ENCODE measurements at regions not wholly inside any gene's neighbourhood (a gene's known extent, or its start where the extent isn't known, plus 50 kb on each side); places are given as distances from the start of the nearest gene placed in this dataset.

DNA sequence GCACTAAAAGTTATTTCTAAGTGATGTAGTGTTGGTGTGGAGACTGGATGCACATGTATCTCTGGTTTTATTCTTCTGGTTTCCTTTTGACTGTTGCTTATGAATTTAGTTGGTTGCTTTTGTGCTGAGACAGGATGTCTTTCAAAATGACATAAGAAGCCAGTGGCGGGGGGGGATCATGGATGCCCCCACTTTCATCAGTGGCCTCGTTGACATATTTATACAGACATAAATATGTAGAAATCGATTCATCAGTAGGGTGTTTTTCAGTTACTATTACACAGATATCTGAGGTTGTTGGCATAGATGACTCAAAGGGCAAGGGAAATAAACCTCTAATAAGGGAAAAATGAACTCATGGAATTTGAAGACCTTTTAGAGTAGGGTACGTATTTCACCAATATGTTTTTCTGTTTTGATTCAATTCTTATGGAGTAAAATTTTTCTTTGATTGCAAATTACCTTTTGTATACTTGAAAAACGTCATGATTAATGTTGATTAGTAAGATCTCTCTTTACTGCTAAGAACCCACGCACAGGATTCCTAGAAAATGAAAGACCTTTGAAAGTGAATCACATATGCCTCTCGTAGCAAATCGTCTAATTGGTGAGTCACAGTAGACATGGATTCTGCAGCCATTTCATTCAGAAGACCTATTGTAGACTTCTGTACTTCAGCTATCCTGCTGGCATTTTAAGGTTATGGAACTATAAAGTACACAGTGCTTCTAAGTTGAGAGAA, 97.4 kb upstream of the RBMS3 start:
- H3K27me3 Mint-ChIP-seq = no peaks in the 10 kb centered on the region
- peaks cover 1% of the 10 kb centered on the region for H3K9me3 Mint-ChIP-seq
- H3K36me3 Mint-ChIP-seq (ENCODE audit: low read depth) = no peaks in the 10 kb centered on the region
- no peaks in the 10 kb centered on the region for H3K4me1 Mint-ChIP-seq
- no peak overlapping the region for H3K27ac Mint-ChIP-seq
- H3K4me3 Mint-ChIP-seq = no peak overlapping the region
- POLR2A ChIA-PET = no interaction called here
- ATAC-seq (ENCODE audit: low read depth) (no peak), DNase-seq (no peak)
- CTCF ChIA-PET = no interaction called here
- intact Hi-C loops (cut with micrococcal nuclease) = no loop called here
- TF ChIP-seq, protein P1, sequence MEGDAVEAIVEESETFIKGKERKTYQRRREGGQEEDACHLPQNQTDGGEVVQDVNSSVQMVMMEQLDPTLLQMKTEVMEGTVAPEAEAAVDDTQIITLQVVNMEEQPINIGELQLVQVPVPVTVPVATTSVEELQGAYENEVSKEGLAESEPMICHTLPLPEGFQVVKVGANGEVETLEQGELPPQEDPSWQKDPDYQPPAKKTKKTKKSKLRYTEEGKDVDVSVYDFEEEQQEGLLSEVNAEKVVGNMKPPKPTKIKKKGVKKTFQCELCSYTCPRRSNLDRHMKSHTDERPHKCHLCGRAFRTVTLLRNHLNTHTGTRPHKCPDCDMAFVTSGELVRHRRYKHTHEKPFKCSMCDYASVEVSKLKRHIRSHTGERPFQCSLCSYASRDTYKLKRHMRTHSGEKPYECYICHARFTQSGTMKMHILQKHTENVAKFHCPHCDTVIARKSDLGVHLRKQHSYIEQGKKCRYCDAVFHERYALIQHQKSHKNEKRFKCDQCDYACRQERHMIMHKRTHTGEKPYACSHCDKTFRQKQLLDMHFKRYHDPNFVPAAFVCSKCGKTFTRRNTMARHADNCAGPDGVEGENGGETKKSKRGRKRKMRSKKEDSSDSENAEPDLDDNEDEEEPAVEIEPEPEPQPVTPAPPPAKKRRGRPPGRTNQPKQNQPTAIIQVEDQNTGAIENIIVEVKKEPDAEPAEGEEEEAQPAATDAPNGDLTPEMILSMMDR (IDR thresholded peaks at IDR 0.05) = no peak

DNA sequence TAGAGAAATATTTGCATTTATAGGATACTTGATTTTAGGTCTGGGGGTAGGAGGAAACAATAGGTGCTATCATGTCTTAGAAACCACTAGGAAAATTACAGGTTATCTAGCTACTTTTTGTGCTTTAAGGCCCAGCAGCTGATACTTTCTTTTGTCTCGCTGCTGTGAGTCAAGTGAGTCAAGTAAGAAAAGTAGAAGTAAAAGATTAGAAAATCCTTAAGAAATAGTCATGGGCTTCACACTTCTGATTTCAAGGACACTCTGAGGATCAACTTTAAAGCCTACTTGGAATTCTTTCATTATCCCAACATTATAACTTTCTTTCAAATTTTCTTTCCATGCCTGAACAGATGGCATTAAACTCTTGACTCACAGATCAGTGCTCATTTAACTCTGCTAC, 95.2 kb upstream of the RBMS3 start:
- H3K27me3 Mint-ChIP-seq = no peaks in the 10 kb centered on the region
- no peaks in the 10 kb centered on the region for H3K9me3 Mint-ChIP-seq
- CTCF ChIA-PET = no interaction called here
- TF ChIP-seq, protein P1 (IDR thresholded peaks at IDR 0.05) = no peak
- no peaks in the 10 kb centered on the region for H3K36me3 Mint-ChIP-seq (ENCODE audit: low read depth)
- intact Hi-C loops (cut with micrococcal nuclease) = no loop called here
- no peak for ATAC-seq (ENCODE audit: low read depth)
- POLR2A ChIA-PET = no interaction called here
- no peak overlapping the region for H3K4me3 Mint-ChIP-seq
- no peak for DNase-seq
- H3K4me1 Mint-ChIP-seq = no peaks in the 10 kb centered on the region
- H3K27ac Mint-ChIP-seq = no peak overlapping the region

DNA sequence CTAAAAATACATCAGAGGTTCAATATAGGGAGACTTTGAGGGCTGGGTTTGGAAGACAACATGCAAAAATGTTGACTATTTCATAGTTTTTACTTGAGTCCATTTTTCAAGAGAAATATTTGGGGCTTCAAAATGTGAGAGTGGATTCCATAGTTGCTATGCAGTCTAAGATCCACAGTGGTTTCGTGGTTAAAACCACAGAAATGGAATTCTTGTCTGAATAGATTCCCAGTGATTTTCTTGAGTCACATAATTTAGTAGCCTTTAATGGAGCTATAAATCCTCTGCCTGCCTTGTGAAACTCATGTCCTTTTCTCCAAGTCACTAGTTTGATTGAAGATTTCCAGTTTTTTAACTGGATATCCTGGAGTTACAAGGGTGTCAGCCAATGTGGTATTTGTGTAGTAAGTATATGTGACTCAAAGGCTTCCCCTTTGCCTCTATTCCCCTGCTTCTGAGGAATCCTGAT, 94.7 kb upstream of the RBMS3 start:
- Mint-ChIP-seq H3K4me3 (no peak overlapping the region), H3K27me3 (no peaks in the 10 kb centered on the region), H3K4me1 (no peaks in the 10 kb centered on the region), H3K27ac (no peak overlapping the region), H3K9me3 (peaks cover 2% of the 10 kb centered on the region), H3K36me3 (ENCODE audit: low read depth) (no peaks in the 10 kb centered on the region)
- no peak for DNase-seq
- TF ChIP-seq, protein P1 (IDR thresholded peaks at IDR 0.05) = no peak
- no peak for ATAC-seq (ENCODE audit: low read depth)
- CTCF ChIA-PET = no interaction called here
- POLR2A ChIA-PET = no interaction called here
- intact Hi-C loops (cut with micrococcal nuclease) = no loop called here

DNA sequence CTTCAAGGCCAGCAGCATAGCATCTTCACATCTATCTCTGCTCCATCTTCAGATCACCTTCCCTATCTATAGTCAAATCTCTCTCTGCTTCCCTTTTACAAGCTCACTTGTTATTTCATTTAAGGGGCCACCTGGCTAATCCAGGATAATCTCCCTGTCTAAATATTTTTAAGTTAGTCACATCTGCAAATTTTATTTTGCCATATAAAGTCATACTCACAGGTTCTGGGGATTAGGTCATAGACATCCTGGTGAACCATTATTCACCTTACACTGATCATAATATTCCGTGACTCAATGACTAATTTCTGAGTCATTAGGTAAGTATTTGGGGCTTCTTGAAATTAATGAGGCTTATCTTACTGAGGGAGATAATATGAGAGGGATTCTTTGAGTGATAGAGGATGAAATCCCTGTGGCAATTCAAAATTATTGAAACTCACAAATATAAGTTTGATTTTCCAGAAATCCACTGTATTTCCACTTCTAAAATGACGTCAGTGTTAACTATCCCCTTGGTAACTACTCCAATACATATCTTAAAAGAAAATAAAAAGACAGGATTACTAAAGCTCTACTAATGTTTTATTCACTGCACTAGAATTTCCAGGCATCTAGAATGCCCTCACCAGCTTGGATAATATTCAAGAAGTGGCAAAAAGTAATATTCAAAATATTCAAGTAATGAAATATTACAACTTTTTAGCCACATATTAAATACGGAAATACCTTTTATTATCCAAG, 93.7 kb upstream of the RBMS3 start:
- no peak for DNase-seq
- H3K27me3 Mint-ChIP-seq = no peaks in the 10 kb centered on the region
- no peak for ATAC-seq (ENCODE audit: low read depth)
- H3K4me3 Mint-ChIP-seq = no peak overlapping the region
- POLR2A ChIA-PET = no interaction called here
- no peaks in the 10 kb centered on the region for H3K4me1 Mint-ChIP-seq
- H3K9me3 Mint-ChIP-seq = peaks cover 9% of the 10 kb centered on the region
- CTCF ChIA-PET = no interaction called here
- intact Hi-C loops (cut with micrococcal nuclease) = no loop called here
- H3K27ac Mint-ChIP-seq = no peak overlapping the region
- TF ChIP-seq, protein P1 (IDR thresholded peaks at IDR 0.05) = no peak
- H3K36me3 Mint-ChIP-seq (ENCODE audit: low read depth) = no peaks in the 10 kb centered on the region

DNA sequence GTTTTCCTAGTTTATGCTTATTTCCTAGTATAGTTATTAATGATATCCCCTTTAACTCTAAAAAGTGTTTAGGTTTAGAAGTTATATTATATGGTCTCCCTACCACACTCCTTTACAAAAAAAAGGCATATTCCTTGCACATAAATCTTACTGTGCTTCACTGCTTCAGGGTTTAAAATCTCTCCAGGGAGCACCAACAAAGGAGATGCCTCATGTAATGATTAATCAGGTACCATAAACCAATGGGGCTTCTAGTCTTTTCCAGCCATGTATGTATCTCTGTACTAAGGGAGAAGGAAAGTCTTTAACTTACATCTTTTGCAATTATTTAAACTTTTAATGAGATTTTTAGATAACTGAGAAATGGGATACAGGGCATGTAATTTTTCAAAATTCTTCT, 91.5 kb upstream of the RBMS3 start:
- H3K9me3 Mint-ChIP-seq = peaks cover 17% of the 10 kb centered on the region
- POLR2A ChIA-PET = no interaction called here

More for the DNA sequence above, 91.5 kb upstream of the RBMS3 start:
- H3K27me3 Mint-ChIP-seq = no peaks in the 10 kb centered on the region
- H3K36me3 Mint-ChIP-seq (ENCODE audit: low read depth) = no peaks in the 10 kb centered on the region
- DNase-seq (no peak), ATAC-seq (ENCODE audit: low read depth) (no peak)
- CTCF ChIA-PET = no interaction called here
- TF ChIP-seq, protein P1 (IDR thresholded peaks at IDR 0.05) = no peak
- intact Hi-C loops (cut with micrococcal nuclease) = no loop called here
- no peak overlapping the region for H3K27ac Mint-ChIP-seq
- H3K4me1 Mint-ChIP-seq = no peaks in the 10 kb centered on the region
- H3K4me3 Mint-ChIP-seq = no peak overlapping the region
